HG03108 (cell line): ENCODE measurements at regions not wholly inside any gene's neighbourhood (a gene's known extent, or its start where the extent isn't known, plus 50 kb on each side); places are given as distances from the start of the nearest gene placed in this dataset.

Source experiments
- ATAC-seq: cut with Tn5 transposase; IDR thresholded peaks from one replicate; pipeline ENCODE4 v1.9.1; 2021; ENCODE audit warnings: moderate library complexity; ENCODE audit not compliant: unreplicated experiment

GRCh38 chr6:101286146-101286545 lies 107.4 kb upstream of the GRIK2 start:
- ATAC-seq: no peak

DNA sequence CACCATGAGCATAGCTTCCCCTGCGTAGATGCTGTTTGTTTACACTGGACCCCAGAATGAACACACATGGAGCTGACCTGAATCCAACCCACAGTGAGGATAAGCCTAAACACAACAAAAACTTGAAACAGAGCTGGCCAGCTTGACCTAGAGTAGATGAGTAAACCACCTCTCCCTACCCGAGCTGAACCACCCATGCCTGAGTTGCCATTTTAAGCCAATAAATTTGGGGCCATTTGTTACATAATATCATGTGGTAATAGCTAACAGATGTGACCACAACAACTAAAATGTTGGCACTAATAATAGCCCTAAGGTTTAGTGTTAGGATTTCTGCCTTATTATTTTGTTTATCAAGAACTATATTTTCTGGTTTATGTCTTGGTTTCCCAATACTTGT lies 103.2 kb upstream of the GRIK2 start:
- ATAC-seq: no peak

- ATAC-seq: no peak
These were observed 99.4 kb upstream of the GRIK2 start for GRCh38 chr6:101294051-101294638.

DNA sequence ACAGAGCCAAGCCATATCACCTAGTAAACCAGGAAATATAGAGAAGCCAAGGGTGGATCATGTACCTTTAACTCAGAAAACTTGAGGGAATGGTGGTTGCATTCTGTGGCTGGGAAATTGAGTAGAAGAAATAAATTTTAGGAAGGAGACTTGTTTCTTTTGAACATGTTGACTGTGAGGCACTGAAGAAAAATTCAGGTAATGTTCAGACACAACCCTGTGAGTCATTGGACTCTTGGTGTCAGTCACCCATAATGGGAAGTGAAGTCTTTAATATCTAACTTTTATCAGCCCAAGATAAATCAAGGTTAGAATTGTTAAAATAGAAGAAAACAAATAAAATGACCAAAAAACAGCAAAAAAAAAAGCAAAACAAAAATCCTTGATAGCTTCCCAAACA lies 98.8 kb upstream of the GRIK2 start:
- ATAC-seq: no peak

GRCh38 chr6:101296169-101296960 lies 97.1 kb upstream of the GRIK2 start:
- no peak for ATAC-seq

DNA sequence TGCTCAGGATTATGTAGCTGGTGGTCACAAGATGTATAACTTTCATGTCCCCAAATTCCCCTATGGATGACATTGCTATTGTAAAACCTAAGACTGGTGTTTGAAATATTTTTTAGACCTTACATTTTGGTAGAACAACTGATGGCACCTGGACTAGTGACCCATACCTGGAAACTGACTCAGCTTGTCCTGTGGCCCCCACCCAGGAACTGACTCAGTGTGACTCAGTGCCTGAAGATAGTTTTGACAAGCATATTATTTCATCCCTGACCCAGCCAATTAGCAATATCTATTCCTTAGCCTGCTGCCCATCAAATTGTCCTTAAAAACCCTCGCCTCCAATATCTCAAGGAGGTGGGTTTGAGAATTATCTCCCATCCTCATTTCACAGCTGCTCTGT lies 90.9 kb upstream of the GRIK2 start:
- no peak for ATAC-seq

GRCh38 chr6:101303495-101303894 lies 90.0 kb upstream of the GRIK2 start:
- no peak for ATAC-seq

- no peak for ATAC-seq
These were observed 80.9 kb upstream of the GRIK2 start for GRCh38 chr6:101312652-101313051.

DNA sequence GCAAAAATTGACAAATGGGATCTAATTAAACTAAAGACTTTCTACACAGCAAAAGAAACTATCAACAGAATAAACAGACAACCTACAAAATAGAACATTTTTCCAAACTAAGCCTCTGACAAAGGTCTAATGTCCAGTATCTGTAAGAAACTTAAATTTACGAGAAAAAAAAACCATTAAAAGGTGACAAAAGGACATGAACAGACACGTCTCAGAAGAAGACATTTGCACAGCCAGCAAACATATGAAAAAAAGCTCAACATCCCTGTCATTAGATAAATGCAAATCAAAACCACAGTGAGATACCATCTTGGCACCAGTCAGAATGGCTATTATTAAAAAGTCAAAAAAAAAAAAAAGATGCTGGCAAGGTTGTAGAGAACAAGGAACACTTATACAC lies 70.6 kb upstream of the GRIK2 start:
- no peak for ATAC-seq

DNA sequence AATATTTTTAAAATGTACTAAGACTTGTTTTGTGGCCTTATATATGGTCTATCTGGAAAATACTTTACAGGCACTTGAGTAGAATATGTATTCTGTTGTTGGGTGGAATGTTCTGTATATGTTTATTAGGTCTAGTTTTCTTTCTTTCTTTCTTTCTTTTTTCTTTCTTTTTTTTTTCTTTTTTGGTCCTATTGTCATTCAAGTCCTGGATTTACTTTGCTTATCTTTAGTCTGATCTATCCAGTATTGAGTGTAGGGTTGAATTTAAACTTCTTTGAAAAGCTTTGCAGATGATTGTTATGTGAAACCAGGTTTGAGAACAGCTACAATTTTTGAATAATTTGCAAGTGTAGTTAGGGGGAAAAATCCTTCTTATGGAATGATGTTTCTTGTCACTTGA lies 67.1 kb upstream of the GRIK2 start:
- no peak for ATAC-seq

DNA sequence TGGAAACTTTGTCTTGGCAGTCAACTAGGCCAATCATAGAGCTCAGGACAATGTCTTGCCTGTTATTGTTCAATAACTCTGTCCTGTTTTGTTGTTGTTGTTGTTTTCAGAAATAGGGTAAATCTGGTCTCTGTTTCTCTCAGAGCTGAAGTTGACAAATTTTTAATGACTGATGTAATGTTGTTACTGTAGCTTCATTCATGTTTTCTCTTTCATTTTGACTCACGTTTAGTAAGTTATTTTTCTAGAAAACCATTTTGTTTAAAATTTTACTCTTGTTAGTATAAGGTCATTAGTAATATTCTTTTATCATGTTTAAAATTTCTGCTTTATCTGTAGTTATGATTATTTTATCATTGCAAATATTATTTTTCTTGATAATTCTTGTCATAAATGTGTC lies 51.6 kb upstream of the GRIK2 start:
- ATAC-seq: no peak
